HCT116 (cell line): ENCODE measurements at regions not wholly inside any gene's neighbourhood (a gene's known extent, or its start where the extent isn't known, plus 50 kb on each side); places are given as distances from the start of the nearest gene placed in this dataset.

ENCODE experiments used
- CTCF ChIP-seq, 3 experiments: fragments of 200-600 bp in 1 of 3; sonication (generic) in 1 of 3; IDR thresholded peaks in 2 of 3; conservative IDR thresholded peaks in 1 of 3; 2 replicates each; pipeline ENCODE4 v1.5.1; 2012 to 2017; ENCODE audit warnings: low read depth in 2 of 3, low read length in 2 of 3, antibody characterized with exemption in 1 of 3, borderline replicate concordance in 1 of 3, control low read depth in 1 of 3, mild to moderate bottlenecking in 1 of 3, mixed read lengths in 1 of 3, mixed run types in 1 of 3, moderate library complexity in 1 of 3; ENCODE audit not compliant: insufficient read depth in 1 of 3
- EZH2phosphoT487 ChIP-seq: fragments of 200-600 bp; IDR thresholded peaks from 2 replicates; pipeline ENCODE4 v1.6.1; 2018; ENCODE audit warnings: antibody characterized with exemption, borderline replicate concordance
- POLR2A ChIP-seq: IDR thresholded peaks from 2 replicates; pipeline ENCODE4 v1.7.0; 2011; ENCODE audit warnings: borderline replicate concordance; ENCODE audit not compliant: insufficient read depth, insufficient read length; ENCODE audit errors: extremely low read depth
- POLR2AphosphoS5 ChIP-seq: IDR thresholded peaks from 2 replicates; pipeline ENCODE4 v1.6.1; 2011; ENCODE audit warnings: mild to moderate bottlenecking, low read depth, low read length, moderate library complexity
- REST ChIP-seq: IDR thresholded peaks from 2 replicates; pipeline ENCODE4 v1.6.1; 2012; ENCODE audit warnings: low read depth
- SP1 ChIP-seq: IDR thresholded peaks from 2 replicates; pipeline ENCODE4 v1.6.1; 2012; ENCODE audit warnings: low read depth
- ZBTB33 ChIP-seq: IDR thresholded peaks from 2 replicates; pipeline ENCODE4 v1.6.1; 2011; ENCODE audit warnings: mild to moderate bottlenecking, low read length, moderate library complexity; ENCODE audit not compliant: insufficient replicate concordance; ENCODE audit errors: extremely low read depth

DNA sequence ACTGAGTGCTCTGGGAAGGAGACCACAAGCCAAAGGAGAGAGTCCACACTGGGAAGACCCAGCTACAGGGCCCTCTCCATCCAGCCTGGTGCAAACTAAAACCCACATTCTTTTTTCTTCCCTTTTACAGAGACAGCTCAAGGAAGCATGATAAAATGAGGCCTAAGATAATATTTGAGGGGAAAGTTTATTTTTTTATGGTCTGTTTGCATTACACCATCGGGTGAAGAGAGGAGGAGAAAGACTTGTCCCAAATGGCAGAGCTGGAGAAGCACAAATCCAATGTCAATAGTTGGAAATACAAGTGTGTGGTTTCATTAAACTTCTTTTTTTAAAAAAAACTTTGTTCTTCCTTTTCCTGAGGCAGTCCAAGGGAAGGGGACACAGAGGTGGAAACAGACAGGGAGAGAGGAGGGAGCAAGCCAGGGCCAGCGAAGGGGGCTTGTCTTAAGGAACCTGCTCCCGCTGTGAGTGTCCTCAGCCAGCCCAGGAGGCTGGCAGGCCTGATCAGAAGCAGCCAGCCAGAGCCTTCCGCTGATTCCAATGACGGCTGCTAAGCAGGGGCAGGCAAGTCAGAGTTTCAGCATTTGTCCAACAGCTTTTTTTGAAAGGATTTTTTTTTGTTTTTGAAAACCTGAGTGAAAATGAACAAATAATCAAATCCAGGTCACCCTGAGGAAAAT, 203.8 kb upstream of the SIX2 start:
- no peak for TF ChIP-seq POLR2A
- no peak for TF ChIP-seq ZBTB33
- no peak for TF ChIP-seq CTCF (IDR thresholded peaks at IDR 0.05 in 2 of 3, conservative IDR thresholded peaks at IDR 0.05 in 1 of 3; ENCODE audit: borderline replicate concordance in 1 of 3, insufficient read depth in 1 of 3, low read depth in 2 of 3, low read length in 2 of 3)
- no peak for TF ChIP-seq POLR2AphosphoS5
- TF ChIP-seq REST, result no peak
- no peak for TF ChIP-seq SP1
- no peak for TF ChIP-seq EZH2phosphoT487
